ENCODE measurements at regions not wholly inside any gene's neighbourhood (a gene's known extent, or its start where the extent isn't known, plus 50 kb on each side); places are given as distances from the start of the nearest gene placed in this dataset.

- Histone ChIP-seq H3K9ac (ENCODE audit: extremely low read depth, insufficient read length, low read length) (no peak overlapping the region), H2AFZ (ENCODE audit: low read length) (no peak overlapping the region), H2AK5ac (ENCODE audit: insufficient read length, low read length) (no peak overlapping the region), H4K91ac (ENCODE audit: insufficient read length, low read depth, low read length) (no peak overlapping the region), H3K27me3 (ENCODE audit: insufficient read depth, low read length) (no peaks in the 10 kb centered on the region), H2BK15ac (ENCODE audit: low read depth, low read length) (no peak overlapping the region), H3K56ac (ENCODE audit: insufficient read length, low read depth, low read length) (no peak overlapping the region), H3K14ac (ENCODE audit: insufficient read depth, low read length) (no peak overlapping the region), H2BK120ac (ENCODE audit: low read depth, low read length, poor library complexity, severe bottlenecking) (no peak overlapping the region), H3K9me3 (ENCODE audit: control insufficient read depth, low read depth, low read length) (no peaks in the 10 kb centered on the region), H4K20me1 (ENCODE audit: control insufficient read depth, insufficient read depth, insufficient read length) (no peaks in the 10 kb centered on the region), H3K23me2 (ENCODE audit: insufficient read length, low read depth, low read length, poor library complexity, severe bottlenecking) (no peaks in the 10 kb centered on the region), H3K27ac (ENCODE audit: insufficient read length, low read depth, low read length) (no peak overlapping the region), H4K8ac (replicated peaks; ENCODE audit: insufficient read length, low read depth, low read length) (no peak overlapping the region), H3T11ph (ENCODE audit: low read length) (no peak overlapping the region), H2BK20ac (ENCODE audit: low read depth, low read length, poor library complexity, severe bottlenecking) (no peak overlapping the region), H3K4me1 (ENCODE audit: insufficient read depth, low read length) (no peaks in the 10 kb centered on the region), H3K79me1 (ENCODE audit: insufficient read depth, low read depth, low read length, poor library complexity, severe bottlenecking) (no peaks in the 10 kb centered on the region), H2BK12ac (ENCODE audit: insufficient read length, low read depth, low read length) (no peak overlapping the region), H3K79me2 (ENCODE audit: insufficient read depth, low read length) (no peaks in the 10 kb centered on the region), H4K5ac (ENCODE audit: insufficient read length, low read depth, low read length) (no peak overlapping the region), H3K4me2 (ENCODE audit: insufficient read depth, insufficient read length, low read length) (no peak overlapping the region), H2BK5ac (ENCODE audit: insufficient read length, low read length) (no peak overlapping the region), H3K23ac (ENCODE audit: insufficient read length, low read depth, low read length) (no peak overlapping the region), H3K4ac (ENCODE audit: low read depth, low read length) (no peak overlapping the region), H3K18ac (ENCODE audit: insufficient read length, low read depth, low read length) (no peak overlapping the region)
- H3K9me3 Mint-ChIP-seq: peaks cover 7% of the 10 kb centered on the region in 2 experiments
- no CpG with 5 or more reads among the region's 1 CpG for WGBS (ENCODE audit: extremely low coverage, insufficient read length, low lambda C conversion rate)
- H3K27ac Mint-ChIP-seq: peak overlapping the region in 2 of 3 experiments; percentile 57 to 79; a peak in 2 of 7 replicates
- H3K36me3 Mint-ChIP-seq (ENCODE audit: insufficient read depth in 1 of 3, low read depth in 3 of 3): peaks cover 5 to 7% (median 7%) of the 10 kb centered on the region in 3 experiments; a peak in 5 of 7 replicates
- peaks cover 22 to 25% of the 10 kb centered on the region in 2 experiments for H3K4me1 Mint-ChIP-seq
- no peaks in the 10 kb centered on the region for H3K27me3 Mint-ChIP-seq (ENCODE audit: low read depth)
- no peak overlapping the region for H3K4me3 Mint-ChIP-seq
- DNase-seq: no peak
- no peak for TF ChIP-seq CTCF (conservative IDR thresholded peaks at IDR 0.05)
Measured at GRCh38 chr2:146818122-146818521, 1026.7 kb upstream of the ACVR2A start.
